H1 (cell line): ENCODE measurements at regions not wholly inside any gene's neighbourhood (a gene's known extent, or its start where the extent isn't known, plus 50 kb on each side); places are given as distances from the start of the nearest gene placed in this dataset.

Experiments
- CREB1 ChIP-seq: IDR thresholded peaks from 2 replicates; pipeline ENCODE4 v1.6.1; 2012; ENCODE audit warnings: inconsistent platforms
- CTCF ChIP-seq, 3 experiments: IDR thresholded peaks; 1 replicate in 2 of 3; 2 replicates in 1 of 3; pipeline versions ENCODE4 v1.5.1 to v1.6.1; 2011; ENCODE audit warnings: low read length in 3 of 3, mild to moderate bottlenecking in 3 of 3, inconsistent platforms in 2 of 3, low read depth in 1 of 3, moderate library complexity in 1 of 3; ENCODE audit not compliant: insufficient read depth in 1 of 3; ENCODE audit errors: control extremely low read depth in 1 of 3
- GABPA ChIP-seq: IDR thresholded peaks from 2 replicates; pipeline ENCODE4 v1.6.1; 2011; ENCODE audit warnings: mild to moderate bottlenecking, low read length, moderate library complexity, borderline replicate concordance; ENCODE audit not compliant: insufficient read depth
- POLR2AphosphoS5 ChIP-seq: IDR thresholded peaks from 2 replicates; pipeline ENCODE4 v1.6.1; 2011; ENCODE audit warnings: low read depth, low read length

- TF ChIP-seq POLR2AphosphoS5 (no peak), GABPA (no peak), CREB1 (no peak), CTCF (IDR thresholded peaks at IDR 0.05; ENCODE audit: control extremely low read depth in 1 of 3, insufficient read depth in 1 of 3, low read depth in 1 of 3, low read length in 3 of 3) (no peak)
Observed at GRCh38 chr9:108239696-108240321, 616.0 kb downstream of the ACTL7B start.
